Skeletal muscle satellite cell (primary cell): ENCODE measurements at regions not wholly inside any gene's neighbourhood (a gene's known extent, or its start where the extent isn't known, plus 50 kb on each side); places are given as distances from the start of the nearest gene placed in this dataset.

ENCODE experiments used
- H3K27me3 ChIP-seq: 2 replicates; pipeline ENCODE4 v1.7.0; 2013; ENCODE audit warnings: low read length; ENCODE audit not compliant: control insufficient read depth, insufficient read depth
- H3K36me3 ChIP-seq: 2 replicates; pipeline ENCODE4 v1.7.0; 2013; ENCODE audit warnings: mild to moderate bottlenecking, control low read depth, low read length; ENCODE audit not compliant: insufficient read depth
- H3K4me1 ChIP-seq: 2 replicates; pipeline ENCODE4 v1.7.0; 2013; ENCODE audit warnings: low read length; ENCODE audit not compliant: control insufficient read depth, insufficient read depth
- H3K4me2 ChIP-seq: 2 replicates; pipeline ENCODE4 v1.7.0; 2013; ENCODE audit warnings: mild to moderate bottlenecking, low read length
- H3K4me3 ChIP-seq: 2 replicates; pipeline ENCODE4 v1.7.0; 2013; ENCODE audit warnings: low read length
- H3K9ac ChIP-seq: 2 replicates; pipeline ENCODE4 v1.7.0; 2013; ENCODE audit warnings: mild to moderate bottlenecking, low read depth, low read length, moderate library complexity
- H3K9me3 ChIP-seq: replicated peaks from 2 replicates; pipeline ENCODE4 v1.7.0; 2013; ENCODE audit warnings: mild to moderate bottlenecking, control low read depth, low read length

DNA sequence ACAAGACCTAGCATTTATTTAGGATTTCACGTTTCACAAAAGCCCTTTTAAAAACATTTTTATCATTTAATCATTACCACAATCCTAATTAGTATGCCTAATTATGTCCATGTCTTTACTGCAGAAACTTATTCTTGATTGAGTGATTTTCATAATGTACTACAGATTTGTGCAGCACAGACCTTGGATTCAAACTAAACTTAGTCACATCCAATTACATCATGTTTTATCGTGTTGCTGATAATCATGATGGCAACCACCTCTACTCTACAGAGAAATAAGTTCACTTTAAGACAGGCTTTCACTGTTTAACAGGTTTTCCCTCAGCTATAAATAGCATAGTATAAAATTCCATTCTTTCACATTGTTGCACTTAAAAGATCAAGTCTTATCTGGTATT lies 240.9 kb upstream of the RFC3 start:
- Histone ChIP-seq H3K4me1 (no peaks in the 10 kb centered on the region), H3K36me3 (no peaks in the 10 kb centered on the region), H3K4me2 (no peak overlapping the region), H3K27me3 (no peaks in the 10 kb centered on the region), H3K4me3 (no peak overlapping the region), H3K9ac (no peak overlapping the region), H3K9me3 (no peaks in the 10 kb centered on the region)

DNA sequence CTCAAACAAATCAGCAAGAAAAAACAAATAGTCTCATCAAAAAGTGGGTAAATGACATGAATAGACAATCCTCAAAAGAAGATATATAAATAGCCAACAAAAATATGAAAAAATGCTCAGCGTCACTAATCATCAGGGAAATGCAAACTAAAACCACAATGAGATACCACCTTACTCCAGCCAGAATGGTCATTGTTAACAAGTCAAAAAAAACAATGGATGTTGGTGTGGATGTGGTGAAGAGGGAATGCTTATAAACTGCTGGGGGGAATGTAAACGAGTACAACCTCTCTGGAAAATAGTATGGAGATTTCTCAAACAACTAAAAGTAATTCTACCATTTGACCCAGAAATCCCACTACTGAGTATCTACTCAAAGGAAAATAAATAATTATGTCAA lies 239.2 kb upstream of the RFC3 start:
- H3K4me3 ChIP-seq = no peak overlapping the region
- H3K36me3 ChIP-seq = no peaks in the 10 kb centered on the region
- H3K27me3 ChIP-seq = no peaks in the 10 kb centered on the region
- H3K4me1 ChIP-seq = no peaks in the 10 kb centered on the region
- no peak overlapping the region for H3K4me2 ChIP-seq
- H3K9me3 ChIP-seq = no peaks in the 10 kb centered on the region
- H3K9ac ChIP-seq = no peak overlapping the region

DNA sequence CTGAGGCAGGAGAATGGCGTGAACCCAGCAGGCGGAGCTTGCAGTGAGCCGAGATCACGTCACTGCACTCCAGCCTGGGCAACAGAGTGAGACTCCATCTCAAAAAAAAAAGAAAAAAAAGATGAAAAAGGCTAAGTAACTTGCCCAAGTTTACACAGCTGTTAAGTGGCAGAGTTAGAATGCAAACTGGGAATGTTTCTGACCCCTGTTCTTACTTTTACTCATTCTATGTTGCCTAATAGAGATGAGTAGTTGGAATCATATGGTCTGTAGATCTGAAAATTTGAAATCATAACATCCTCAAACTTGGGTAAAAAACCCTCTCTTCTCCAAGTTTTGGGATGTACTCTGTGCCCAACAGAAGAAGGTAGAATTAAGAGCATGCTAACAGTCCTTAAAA lies 235.8 kb upstream of the RFC3 start:
- no peak overlapping the region for H3K4me3 ChIP-seq
- no peaks in the 10 kb centered on the region for H3K9me3 ChIP-seq
- H3K4me2 ChIP-seq = no peak overlapping the region
- H3K9ac ChIP-seq = no peak overlapping the region
- H3K27me3 ChIP-seq = no peaks in the 10 kb centered on the region
- H3K36me3 ChIP-seq = no peaks in the 10 kb centered on the region
- H3K4me1 ChIP-seq = no peaks in the 10 kb centered on the region

DNA sequence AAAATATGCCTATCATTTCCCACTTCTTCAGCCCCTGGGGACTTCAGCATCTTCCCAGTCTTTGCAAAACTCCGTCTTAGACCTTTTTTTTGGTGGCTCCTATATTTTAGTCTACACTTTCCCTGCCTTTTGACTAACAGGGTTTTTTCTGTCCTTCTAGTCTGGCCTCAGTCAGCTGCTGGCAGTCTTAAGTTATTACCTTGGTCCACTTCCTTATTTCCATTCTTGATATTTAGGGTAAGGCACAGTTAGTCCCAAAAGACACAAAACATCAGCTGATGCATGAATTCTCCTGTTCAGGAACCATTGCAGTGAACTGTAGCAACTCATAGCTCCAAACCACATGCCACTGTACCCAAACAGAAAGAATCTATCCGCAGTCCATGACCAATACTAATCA lies 234.6 kb upstream of the RFC3 start:
- Histone ChIP-seq H3K27me3 (no peaks in the 10 kb centered on the region), H3K9me3 (no peaks in the 10 kb centered on the region), H3K4me3 (no peak overlapping the region), H3K4me2 (no peak overlapping the region), H3K9ac (no peak overlapping the region), H3K36me3 (no peaks in the 10 kb centered on the region), H3K4me1 (no peaks in the 10 kb centered on the region)

DNA sequence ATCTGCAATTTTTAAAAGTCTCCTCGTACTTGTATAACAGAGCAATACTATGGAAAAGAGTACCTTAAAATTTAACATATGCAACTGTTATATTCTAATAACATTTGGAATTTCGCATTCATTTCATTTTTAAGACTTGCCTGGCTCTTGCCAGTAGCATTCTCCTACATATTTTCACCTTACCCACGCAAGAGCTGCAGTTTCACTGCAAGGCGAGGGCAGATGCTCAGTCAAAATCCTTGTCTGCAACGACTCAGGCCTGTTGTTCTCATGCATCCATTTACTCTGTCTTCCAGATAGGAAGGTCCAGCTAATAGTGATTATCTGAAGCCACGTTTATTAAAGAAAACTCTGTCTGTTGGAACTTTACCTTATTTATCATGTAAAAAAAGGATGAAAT lies 227.0 kb upstream of the RFC3 start:
- H3K4me2 ChIP-seq = no peak overlapping the region
- no peaks in the 10 kb centered on the region for H3K27me3 ChIP-seq
- H3K4me1 ChIP-seq = no peaks in the 10 kb centered on the region
- H3K4me3 ChIP-seq = no peak overlapping the region
- H3K36me3 ChIP-seq = no peaks in the 10 kb centered on the region
- H3K9ac ChIP-seq = no peak overlapping the region
- no peaks in the 10 kb centered on the region for H3K9me3 ChIP-seq

DNA sequence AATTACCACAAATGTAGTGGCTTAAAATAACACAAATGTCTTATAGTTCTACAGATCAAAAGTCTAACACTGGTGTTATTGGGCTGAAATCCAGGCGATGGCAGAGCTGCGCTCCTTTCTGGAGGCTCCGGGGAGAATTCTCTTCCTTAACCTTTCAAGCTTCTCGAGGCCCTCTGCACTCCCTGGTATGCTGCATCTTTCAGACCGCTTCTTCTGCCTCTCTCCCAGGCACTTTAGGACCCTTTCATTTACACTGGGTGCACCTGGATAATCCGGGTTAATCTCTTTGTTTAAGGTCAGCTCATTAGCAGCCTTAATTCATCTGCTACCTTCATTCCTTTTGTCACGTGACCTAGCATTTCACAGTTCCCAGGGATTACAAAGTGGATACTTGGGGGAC lies 211.3 kb upstream of the RFC3 start:
- Histone ChIP-seq H3K4me2 (no peak overlapping the region), H3K4me1 (peaks cover 19% of the 10 kb centered on the region), H3K9ac (no peak overlapping the region), H3K4me3 (no peak overlapping the region), H3K27me3 (no peaks in the 10 kb centered on the region), H3K9me3 (no peaks in the 10 kb centered on the region), H3K36me3 (no peaks in the 10 kb centered on the region)

DNA sequence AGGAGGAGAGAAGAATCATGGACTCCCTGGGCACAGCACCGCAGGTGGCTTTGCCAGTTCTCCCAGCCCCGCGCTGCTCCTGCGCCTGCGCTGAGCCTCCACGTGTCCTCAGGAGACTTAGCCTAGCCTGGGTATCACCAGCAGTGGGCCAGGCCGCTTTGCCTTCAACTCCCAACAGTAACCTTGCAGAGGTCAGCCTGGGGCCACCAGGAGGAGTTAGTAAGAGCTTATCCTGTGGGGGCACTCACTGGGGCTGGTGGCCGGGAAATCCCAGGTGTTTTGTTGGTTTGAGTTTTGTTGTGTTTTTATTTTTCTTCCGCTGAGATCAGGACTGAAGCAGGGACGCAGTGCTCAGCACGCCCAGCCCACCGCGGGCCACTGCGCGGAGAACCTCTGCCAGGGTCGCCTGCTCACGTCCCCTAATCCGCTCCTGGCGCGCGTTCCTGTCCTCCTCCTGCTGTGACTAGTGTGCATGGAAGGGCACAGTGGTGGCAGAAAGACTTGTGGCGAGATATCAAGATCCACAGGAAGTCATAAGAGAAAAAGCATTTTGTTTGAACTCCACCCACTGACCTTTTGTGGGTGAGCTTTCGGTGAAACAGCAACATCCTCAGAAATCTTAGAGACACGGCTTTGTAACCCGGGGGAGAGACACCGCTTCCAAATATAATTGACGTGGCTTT lies 207.4 kb upstream of the RFC3 start:
- Histone ChIP-seq H3K4me1 (peaks cover 20% of the 10 kb centered on the region), H3K4me2 (peak overlapping the region; percentile 91), H3K4me3 (peak overlapping the region; percentile 66), H3K36me3 (no peaks in the 10 kb centered on the region), H3K9me3 (no peaks in the 10 kb centered on the region), H3K9ac (peak overlapping the region; percentile 62), H3K27me3 (peaks cover 11% of the 10 kb centered on the region)

DNA sequence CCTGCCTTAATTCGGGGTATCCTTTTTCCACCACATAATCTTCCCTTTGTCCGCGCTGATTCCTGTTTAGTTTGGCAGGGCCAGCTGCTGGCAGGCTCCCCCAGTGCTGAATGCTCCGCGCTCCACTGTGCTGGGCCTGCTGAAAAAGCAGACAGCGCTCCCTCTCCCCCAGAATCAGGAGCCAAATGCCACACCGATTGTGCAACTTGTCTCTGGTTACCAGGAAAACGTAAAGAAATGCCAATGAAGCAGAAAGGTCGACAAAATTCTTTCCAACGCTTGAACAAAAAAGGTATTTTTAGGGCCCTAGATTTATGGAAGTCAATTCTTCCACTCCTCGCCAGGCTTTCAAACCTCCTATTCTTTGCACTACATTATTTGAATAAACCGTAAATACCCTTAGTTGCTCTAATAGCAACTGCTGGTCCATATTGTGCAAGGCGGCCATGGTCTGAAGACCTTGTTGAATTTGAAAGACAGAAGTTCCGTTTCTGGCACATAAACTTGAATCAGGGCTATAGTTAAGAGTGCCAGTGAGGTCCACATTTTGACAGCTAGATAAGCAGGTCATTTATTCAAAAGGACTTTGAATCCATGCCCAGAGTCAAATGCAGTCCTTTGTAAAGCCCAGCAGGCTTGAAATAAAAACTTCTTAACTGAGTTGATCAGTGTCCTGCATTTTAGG lies 206.7 kb upstream of the RFC3 start:
- H3K4me2 ChIP-seq = peak overlapping the region; percentile 91
- peaks cover 13% of the 10 kb centered on the region for H3K27me3 ChIP-seq
- peak overlapping the region; percentile 62 for H3K9ac ChIP-seq
- H3K9me3 ChIP-seq = no peaks in the 10 kb centered on the region
- H3K4me3 ChIP-seq = peak overlapping the region; percentile 66
- peaks cover 20% of the 10 kb centered on the region for H3K4me1 ChIP-seq
- H3K36me3 ChIP-seq = no peaks in the 10 kb centered on the region

DNA sequence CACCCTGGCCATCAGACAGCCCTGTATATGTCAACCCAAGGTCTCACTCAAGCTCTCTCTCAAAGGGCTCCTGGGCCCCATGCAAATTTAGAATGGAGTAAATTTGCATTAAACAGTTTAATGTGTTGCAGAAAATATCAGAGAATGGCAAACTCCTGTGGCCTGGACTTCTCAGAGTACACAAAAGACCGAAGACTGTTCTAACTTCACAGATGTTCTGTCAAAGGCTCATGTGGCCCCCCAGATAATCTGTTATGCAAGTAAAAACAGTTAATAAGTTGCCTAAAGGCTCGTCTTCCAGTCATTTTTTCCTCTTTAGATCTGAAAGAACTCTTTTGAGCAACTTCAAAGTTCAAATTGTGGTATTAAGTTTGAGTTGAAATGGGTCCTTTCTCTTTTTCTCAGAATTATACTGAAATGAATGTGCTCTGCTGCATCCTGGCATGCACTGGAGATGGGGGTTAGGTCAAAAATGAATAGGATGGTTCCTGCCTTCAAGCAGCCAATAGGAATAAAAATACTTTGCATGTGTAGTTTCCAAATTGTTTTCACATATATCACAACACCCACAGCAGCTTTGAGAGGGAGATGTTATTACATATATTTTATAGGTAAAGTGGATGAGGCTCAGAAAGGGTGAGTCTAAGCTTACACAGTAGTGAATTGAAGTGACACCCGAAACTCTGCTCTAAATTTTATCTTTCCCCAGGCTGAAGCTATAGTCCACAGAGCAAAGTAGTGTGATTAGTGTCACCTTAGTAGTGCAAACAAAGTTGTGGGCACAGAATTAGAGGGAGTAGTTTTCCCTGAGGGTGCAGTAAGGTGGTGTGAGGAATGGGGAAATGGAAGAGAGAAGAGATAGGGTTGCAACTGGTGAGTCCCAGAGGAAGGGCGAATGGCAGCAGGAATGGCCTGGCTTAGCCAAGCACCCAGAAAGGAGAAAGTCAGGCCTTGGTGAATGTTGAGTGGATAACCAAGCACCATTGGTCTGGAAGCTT lies 205.0 kb upstream of the RFC3 start:
- no peak overlapping the region for H3K4me2 ChIP-seq
- no peaks in the 10 kb centered on the region for H3K9me3 ChIP-seq
- no peak overlapping the region for H3K4me3 ChIP-seq
- peaks cover 13% of the 10 kb centered on the region for H3K27me3 ChIP-seq
- H3K9ac ChIP-seq = no peak overlapping the region
- H3K36me3 ChIP-seq = no peaks in the 10 kb centered on the region
- H3K4me1 ChIP-seq = peaks cover 20% of the 10 kb centered on the region

DNA sequence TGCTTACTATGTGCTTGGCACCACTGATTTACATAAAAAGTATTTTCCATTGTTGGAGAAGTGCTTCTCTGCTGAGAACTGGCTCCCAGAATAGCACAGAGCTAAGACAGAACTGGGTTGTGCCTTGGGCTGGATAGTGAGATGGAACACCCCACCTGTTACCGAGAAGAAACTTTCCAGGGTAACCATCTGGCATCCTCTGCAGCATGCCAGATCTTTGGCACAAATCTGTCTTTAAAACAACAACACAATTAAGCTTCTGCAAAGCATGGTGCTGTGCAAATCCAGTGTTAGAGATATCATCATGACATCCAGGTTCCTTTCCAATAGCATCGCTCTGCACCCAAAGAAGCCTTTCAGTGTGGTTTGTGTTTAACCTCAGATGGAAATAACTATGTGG lies 202.5 kb upstream of the RFC3 start:
- Histone ChIP-seq H3K9me3 (no peaks in the 10 kb centered on the region), H3K4me2 (no peak overlapping the region), H3K4me3 (no peak overlapping the region), H3K9ac (no peak overlapping the region), H3K36me3 (no peaks in the 10 kb centered on the region), H3K4me1 (peaks cover 14% of the 10 kb centered on the region), H3K27me3 (peaks cover 13% of the 10 kb centered on the region)

DNA sequence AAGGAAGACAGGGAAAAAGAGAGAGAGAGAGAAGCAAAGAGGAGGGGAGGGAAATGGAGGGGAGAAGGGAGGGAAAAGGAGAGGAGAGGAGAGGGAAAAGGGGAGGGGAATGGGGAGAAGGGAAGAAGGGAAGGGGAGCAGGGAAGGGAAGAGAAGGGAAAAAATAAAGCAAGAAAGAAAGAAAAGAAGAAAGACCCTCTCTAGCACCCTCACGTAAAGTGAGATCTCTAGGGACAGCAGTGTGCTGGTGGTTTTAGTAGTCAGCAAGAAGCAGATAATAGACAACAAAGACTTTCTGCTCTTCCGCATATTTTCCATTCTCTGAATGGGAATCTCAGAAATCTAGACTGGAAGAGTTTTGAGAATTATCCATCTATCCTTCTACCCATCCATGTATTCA lies 201.8 kb upstream of the RFC3 start:
- H3K4me1 ChIP-seq = peaks cover 7% of the 10 kb centered on the region
- H3K27me3 ChIP-seq = peaks cover 13% of the 10 kb centered on the region
- no peak overlapping the region for H3K4me3 ChIP-seq
- H3K9me3 ChIP-seq = no peaks in the 10 kb centered on the region
- no peak overlapping the region for H3K9ac ChIP-seq
- no peaks in the 10 kb centered on the region for H3K36me3 ChIP-seq
- no peak overlapping the region for H3K4me2 ChIP-seq
